Brain microvascular endothelial cell (primary cell): ENCODE measurements at regions not wholly inside any gene's neighbourhood (a gene's known extent, or its start where the extent isn't known, plus 50 kb on each side); places are given as distances from the start of the nearest gene placed in this dataset.
"Not testable (repeated sequence)": the region's sequence is repeated elsewhere in the genome, so short reads cannot be mapped to it uniquely, and the experiment has no call there.

Experiments
- DNase-seq: peaks from one replicate; pipeline ENCODE4 v3.0.0-alpha.2; 2020
- H3K27ac ChIP-seq: fragments of 250-450 bp; sonication (Bioruptor Pico); 2 replicates; pipeline ENCODE4 v1.5.1; 2020; ENCODE audit warnings: mild to moderate bottlenecking, moderate library complexity
- H3K27me3 ChIP-seq: fragments of 250-450 bp; sonication (Bioruptor Pico); replicated peaks from 2 replicates; pipeline ENCODE4 v1.5.1; 2020; ENCODE audit warnings: mild to moderate bottlenecking
- H3K36me3 ChIP-seq: fragments of 250-450 bp; sonication (Bioruptor Pico); replicated peaks from 2 replicates; pipeline ENCODE4 v1.5.1; 2020; ENCODE audit warnings: mild to moderate bottlenecking
- H3K4me3 ChIP-seq: 2 replicates; pipeline ENCODE4 v1.5.1; 2011; ENCODE audit warnings: low read depth, mild to moderate bottlenecking, control low read depth, low read length, moderate library complexity
- in situ Hi-C: cut with HindIII; loops from 2 replicates; pipeline ENCODE4 v1.10.0; 2017; ENCODE audit warnings: low sequenced_read_pairs, low pct_ligation_motif_present
- TF ChIP-seq, protein P1 (sequence below): IDR thresholded peaks from 2 replicates; pipeline ENCODE4 v1.5.1; 2011; ENCODE audit warnings: low read depth, mild to moderate bottlenecking, moderate library complexity, low read length, control low read depth, inconsistent platforms; ENCODE audit errors: missing control alignments

DNA sequence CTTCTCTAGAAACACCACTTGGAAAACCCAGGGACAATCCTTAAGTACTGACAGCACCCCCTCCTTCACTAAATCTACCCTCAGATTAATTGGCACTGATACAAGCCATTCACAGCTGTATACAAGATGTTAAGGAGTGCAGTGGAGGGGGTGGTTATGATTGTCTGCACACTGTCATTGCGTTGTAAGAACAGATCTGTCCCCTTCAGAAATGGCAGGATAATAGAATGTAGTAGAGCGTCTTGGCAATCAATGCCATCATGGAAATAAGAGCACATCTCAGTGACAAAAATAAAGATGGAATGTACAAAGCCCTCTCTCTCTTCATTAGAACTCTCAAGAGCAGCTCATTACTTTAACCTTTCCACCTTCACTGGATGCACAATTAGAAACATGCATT lies 324.9 kb upstream of the TBX18 start:
- in situ Hi-C loops = no loop called here
- H3K36me3 ChIP-seq = no peaks in the 10 kb centered on the region

DNA sequence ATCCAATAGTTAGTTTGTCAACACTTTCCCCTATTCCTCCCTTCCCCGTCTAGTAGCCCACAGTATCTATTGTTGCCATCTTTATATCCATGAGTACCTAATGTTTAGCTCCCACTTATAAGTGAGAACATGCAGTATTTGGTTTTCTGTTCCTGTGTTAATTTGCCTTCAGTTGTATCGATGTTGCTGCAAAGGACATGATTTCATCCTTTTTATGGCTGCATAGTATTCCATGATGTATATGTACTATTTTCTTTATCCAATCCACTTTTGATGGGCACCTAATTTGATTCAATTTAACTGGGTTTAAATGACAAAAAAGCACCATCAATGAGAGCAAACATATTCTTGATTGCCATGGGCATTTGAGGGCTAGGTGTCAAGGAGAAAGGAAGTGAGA lies 321.5 kb upstream of the TBX18 start:
- Histone ChIP-seq H3K4me3 (no peak overlapping the region), H3K27ac (no peak overlapping the region), H3K27me3 (no peaks in the 10 kb centered on the region), H3K36me3 (no peaks in the 10 kb centered on the region)
- TF ChIP-seq, protein P1, sequence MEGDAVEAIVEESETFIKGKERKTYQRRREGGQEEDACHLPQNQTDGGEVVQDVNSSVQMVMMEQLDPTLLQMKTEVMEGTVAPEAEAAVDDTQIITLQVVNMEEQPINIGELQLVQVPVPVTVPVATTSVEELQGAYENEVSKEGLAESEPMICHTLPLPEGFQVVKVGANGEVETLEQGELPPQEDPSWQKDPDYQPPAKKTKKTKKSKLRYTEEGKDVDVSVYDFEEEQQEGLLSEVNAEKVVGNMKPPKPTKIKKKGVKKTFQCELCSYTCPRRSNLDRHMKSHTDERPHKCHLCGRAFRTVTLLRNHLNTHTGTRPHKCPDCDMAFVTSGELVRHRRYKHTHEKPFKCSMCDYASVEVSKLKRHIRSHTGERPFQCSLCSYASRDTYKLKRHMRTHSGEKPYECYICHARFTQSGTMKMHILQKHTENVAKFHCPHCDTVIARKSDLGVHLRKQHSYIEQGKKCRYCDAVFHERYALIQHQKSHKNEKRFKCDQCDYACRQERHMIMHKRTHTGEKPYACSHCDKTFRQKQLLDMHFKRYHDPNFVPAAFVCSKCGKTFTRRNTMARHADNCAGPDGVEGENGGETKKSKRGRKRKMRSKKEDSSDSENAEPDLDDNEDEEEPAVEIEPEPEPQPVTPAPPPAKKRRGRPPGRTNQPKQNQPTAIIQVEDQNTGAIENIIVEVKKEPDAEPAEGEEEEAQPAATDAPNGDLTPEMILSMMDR = no peak
- in situ Hi-C loops = no loop called here
- DNase-seq = no peak

More for the DNA sequence above, 324.9 kb upstream of the TBX18 start:
- no peak overlapping the region for H3K4me3 ChIP-seq
- no peak for DNase-seq
- no peaks in the 10 kb centered on the region for H3K27me3 ChIP-seq
- TF ChIP-seq, protein P1 = no peak
- no peak overlapping the region for H3K27ac ChIP-seq

DNA sequence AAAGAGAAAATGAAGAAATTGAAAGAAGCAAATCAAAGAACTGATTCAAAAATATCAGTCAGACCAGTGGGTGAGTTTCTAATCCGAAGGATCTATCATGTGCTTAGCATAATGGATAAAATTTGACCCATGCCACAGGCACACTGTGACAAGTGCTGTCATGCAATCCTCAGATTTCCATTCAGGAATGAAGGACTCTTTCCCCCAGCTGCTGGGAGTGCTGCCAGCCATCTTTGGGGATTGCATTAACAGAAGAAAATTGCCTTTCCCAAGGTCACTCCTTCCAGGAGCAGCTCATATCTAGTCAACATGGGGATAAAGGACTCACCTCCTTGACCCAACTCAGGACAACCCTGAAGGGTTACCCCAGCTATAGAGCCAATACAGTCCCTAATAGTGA lies 316.7 kb upstream of the TBX18 start:
- TF ChIP-seq, protein P1 = no peak
- no peaks in the 10 kb centered on the region for H3K27me3 ChIP-seq
- no peak overlapping the region for H3K4me3 ChIP-seq
- in situ Hi-C loops = no loop called here
- DNase-seq = no peak
- no peak overlapping the region for H3K27ac ChIP-seq
- H3K36me3 ChIP-seq = no peaks in the 10 kb centered on the region

DNA sequence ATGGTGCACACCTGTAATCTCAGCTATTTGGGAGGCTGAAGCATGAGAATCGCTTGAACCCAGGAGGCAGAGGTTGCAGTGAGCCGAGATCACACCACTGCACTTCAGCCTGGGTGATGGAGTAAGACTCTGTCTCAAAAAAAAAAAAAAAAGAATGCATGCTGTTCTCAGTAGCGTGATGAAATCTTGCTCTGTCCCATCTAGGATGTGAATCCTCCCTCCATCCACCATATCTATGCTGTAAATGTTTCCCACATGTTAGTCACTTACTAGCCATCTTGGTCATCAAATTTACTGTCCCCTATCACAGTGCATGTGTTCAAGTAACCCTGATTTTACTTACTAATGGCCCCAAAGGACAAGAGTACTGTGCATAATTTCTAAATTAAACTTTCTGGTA lies 315.4 kb upstream of the TBX18 start:
- H3K36me3 ChIP-seq = no peaks in the 10 kb centered on the region
- DNase-seq = no peak
- TF ChIP-seq, protein P1 = no peak
- H3K27ac ChIP-seq = no peak overlapping the region
- in situ Hi-C loops = no loop called here
- no peak overlapping the region for H3K4me3 ChIP-seq
- no peaks in the 10 kb centered on the region for H3K27me3 ChIP-seq

DNA sequence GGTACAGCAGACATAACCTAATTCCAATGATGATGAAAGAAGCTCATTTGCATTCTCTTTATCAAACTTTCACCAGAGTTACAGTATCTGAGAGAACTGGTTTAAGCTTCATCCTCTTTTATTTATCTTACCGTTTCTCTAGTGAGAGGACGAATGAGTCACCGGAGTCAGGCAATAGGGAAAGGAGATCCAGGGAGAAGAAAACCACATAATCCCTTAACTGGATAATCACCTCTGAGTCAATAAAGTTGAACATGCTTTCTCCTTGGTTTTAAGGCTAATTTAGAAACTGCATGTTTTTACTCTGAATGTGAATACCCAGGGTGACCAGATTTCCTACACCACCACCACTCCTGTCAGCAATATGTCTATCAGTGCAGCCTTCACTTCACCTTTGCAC lies 313.7 kb upstream of the TBX18 start:
- peak; percentile 85 for DNase-seq
- in situ Hi-C loops = no loop called here
- Histone ChIP-seq H3K4me3 (no peak overlapping the region), H3K27me3 (no peaks in the 10 kb centered on the region), H3K36me3 (no peaks in the 10 kb centered on the region), H3K27ac (peak overlapping the region; percentile 13)
- TF ChIP-seq, protein P1 = no peak

DNA sequence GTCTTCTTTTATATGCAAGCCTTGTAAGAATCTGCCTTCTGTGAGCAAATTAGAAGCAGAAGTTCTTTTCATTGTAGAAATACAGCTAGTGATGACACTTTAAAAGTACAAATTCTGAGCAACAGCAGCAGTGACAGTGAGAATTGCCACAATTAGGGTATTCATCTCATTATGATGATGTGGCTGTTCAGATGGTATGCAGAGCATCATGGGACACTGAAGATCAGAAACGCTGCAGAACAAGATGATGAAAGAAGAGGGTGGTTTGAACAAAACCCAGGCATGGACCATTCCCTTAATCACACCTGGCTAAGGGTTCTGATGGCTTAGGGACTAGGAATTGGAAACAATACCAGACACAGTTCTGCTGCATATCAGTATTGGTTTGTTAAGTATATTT lies 312.7 kb upstream of the TBX18 start:
- Histone ChIP-seq H3K4me3 (no peak overlapping the region), H3K27me3 (no peaks in the 10 kb centered on the region), H3K36me3 (no peaks in the 10 kb centered on the region), H3K27ac (no peak overlapping the region)
- in situ Hi-C loops = no loop called here
- peak; percentile 8 for DNase-seq
- TF ChIP-seq, protein P1 = no peak

DNA sequence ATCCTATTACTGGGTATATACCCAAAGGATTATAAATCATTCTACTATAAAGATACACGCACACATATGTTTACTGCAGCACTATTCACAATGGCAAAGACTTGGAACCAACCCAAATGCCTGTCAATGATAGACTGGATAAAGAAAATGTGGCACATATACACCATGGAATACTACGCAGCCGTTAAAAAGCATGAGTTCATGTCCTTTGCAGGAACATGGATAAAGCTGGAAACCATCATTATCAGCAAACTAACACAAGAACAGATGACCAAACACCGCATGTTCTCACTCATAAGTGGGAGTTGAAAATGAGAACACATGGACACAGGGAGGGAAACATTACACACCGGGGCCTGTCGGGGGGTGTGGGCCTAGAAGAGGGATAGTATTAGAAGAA lies 307.4 kb upstream of the TBX18 start:
- H3K4me3 ChIP-seq, H3K36me3 ChIP-seq, H3K27ac ChIP-seq, DNase-seq, in situ Hi-C loops, H3K27me3 ChIP-seq: not testable (repeated sequence)
